HG03280 (cell line): ENCODE measurements at regions not wholly inside any gene's neighbourhood (a gene's known extent, or its start where the extent isn't known, plus 50 kb on each side); places are given as distances from the start of the nearest gene placed in this dataset.

Source experiments
- ATAC-seq: cut with Tn5 transposase; IDR thresholded peaks from one replicate; pipeline ENCODE4 v1.9.1; 2021; ENCODE audit warnings: mild to moderate bottlenecking, moderate library complexity; ENCODE audit not compliant: unreplicated experiment

- ATAC-seq = no peak
Measured at GRCh38 chr3:82942041-82942440, 1180.6 kb upstream of the GBE1 start.

- no peak for ATAC-seq
Measured at GRCh38 chr3:82940124-82940523, 1178.7 kb upstream of the GBE1 start.

GRCh38 chr3:82939491-82940097 is 1178.1 kb upstream of the GBE1 start:
- ATAC-seq = no peak

DNA sequence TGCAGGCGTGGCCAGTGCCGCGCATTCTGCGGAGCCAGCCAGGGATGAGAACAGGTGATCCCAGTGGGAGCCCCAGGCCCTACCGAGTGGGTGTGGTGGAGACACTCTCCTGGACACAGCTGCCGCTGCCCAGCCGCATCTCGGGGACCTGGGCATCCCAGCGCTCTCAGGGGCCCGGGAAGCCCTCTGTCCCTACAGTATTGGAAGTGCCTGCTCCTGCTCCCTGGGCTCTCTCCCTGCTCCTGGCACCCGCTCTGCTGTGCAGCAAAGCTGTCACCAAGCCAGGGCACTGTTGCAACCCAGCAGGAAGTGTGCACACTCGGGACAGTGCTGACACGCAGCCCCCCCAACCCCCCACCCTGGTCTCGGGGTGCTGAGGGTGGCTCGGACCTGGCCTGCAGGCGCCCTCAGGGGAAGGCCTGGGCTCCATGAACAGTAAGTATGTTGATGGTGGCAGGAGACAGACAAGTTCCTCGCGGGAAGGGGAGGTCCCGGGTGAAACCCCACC is 1177.4 kb upstream of the GBE1 start:
- no peak for ATAC-seq

DNA sequence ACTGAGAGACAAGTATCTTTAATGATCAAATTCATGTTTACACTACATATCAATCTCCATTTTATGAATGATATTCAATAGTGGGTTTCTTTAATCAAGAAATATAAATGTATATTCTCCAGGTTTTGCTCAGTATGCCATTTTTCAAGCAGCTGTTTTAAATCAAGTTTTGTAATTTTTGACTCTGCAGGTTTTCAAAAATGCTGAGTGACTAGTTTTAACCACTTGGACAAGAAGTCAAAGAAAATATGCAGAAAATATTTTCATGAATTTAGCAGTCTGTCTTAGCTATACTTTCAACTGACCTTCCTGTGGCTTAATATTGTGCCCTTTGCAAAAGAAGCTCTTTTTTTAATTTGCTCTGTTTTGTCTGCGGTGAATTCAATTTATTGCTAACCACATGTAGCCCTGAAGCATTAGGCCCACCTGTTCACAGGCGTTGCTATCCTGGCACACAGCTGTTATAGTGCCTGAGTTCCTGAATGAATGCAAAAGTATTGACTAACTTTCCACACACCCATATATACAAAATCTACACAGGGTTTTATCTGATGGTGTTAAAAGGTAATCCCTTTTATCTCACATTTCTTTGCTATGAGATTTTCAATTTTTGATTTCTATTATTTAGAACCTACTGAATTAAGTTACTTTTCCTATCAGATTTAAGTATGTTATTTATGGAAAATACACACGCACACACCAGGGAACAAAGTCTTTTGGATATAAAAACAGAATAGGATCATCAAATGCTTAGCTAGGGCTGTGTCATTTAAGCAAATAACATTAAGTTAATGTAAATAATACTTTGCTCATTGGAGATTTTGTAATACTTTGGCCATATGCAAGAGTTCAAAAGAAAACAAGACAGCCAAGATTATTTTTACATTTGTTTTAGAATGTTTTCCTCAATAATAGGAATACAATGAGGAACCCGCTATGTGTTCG is 1166.1 kb upstream of the GBE1 start:
- ATAC-seq = no peak

GRCh38 chr3:82891028-82891427 is 1129.6 kb upstream of the GBE1 start:
- ATAC-seq = no peak

DNA sequence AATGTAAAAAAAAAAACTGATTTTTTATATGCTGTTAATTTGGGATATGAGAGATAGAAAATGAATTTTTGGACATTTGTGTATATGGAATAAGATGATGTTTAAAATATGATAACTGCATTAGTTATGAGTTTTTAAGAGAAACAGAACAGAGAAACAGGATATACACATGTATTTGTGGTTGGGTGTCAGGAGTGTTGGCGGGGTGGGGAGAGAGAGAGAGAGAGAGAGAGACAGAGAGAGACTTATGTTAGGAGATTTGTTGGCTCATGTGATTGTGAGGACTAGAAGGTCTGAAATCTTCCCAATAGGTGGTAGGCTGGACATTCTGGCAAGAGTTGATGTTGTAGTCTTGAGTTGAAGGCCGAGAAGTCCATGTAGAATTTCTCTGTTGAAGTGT is 1121.6 kb upstream of the GBE1 start:
- no peak for ATAC-seq

DNA sequence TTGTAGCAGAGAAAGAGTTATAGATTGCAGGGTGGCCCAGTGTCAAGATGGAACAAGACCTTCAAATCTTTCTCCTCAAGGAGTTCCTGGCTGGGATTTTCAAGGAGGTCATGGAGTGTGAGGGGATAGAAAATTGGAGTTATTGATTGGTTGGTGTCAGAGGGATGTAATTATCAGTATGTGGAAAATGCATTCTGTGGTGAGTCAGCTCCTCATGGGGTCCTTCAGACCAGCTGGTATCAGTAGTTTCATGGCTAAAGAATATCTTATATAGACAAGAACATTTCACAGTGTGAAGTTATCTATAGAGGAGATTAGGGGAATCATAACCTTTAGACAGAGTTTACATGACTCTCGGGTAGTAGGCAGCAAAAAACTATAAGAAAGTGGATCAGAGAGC is 1114.0 kb upstream of the GBE1 start:
- ATAC-seq = no peak

DNA sequence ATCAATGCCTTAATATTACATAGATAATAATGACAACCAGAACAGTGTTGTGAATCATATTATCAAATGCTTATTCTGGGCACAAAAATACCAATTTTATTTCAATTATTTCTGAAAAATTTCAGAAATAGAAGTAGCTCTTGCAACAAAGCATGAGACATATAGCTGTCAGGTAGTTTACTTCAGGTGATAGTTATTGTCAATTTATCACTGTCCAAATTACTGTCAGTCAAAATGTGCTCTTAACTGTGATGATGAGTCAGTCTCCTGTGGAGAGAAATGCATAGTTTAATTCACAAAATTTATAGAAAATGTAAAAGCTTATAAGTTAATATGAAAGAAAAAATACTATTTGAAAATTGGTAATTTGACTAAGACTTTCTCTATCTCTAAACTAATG is 1078.4 kb upstream of the GBE1 start:
- ATAC-seq = no peak

GRCh38 chr3:82834098-82834497 is 1072.7 kb upstream of the GBE1 start:
- ATAC-seq = no peak

GRCh38 chr3:82824491-82824890 is 1063.0 kb upstream of the GBE1 start:
- ATAC-seq = no peak

- ATAC-seq = no peak
Measured at GRCh38 chr3:82816086-82816485, 1054.6 kb upstream of the GBE1 start.

DNA sequence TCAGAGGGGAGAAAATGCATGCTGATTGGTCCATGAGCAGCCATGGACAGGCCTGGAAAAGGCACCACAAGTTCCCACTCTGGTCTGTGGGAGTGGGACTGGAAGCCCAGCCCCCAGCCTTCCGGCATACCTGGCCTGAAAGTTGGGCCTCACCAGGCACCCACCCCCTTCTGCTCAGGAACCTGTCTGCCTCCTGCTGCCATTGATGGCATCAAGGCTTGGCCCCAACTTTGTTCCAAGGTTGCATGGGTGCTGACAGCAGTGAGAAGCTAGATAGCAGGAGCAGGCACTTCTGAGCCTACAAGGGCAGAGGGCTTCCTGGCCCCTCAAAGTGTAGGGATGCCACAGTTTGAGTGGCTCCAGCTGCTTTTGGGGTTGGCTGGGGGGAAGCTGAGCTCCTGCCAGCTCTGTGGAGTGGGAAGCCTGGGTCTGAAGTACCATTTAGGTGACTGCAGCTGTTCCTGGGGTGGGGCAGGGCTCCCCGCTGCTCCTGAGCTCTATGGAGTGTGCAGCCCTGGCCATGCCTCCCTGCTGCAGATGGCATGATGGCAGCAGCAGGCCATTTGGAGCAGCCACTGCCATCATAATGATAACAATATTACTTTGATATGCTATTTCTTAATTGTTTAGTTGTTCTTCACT is 1054.1 kb upstream of the GBE1 start:
- no peak for ATAC-seq

DNA sequence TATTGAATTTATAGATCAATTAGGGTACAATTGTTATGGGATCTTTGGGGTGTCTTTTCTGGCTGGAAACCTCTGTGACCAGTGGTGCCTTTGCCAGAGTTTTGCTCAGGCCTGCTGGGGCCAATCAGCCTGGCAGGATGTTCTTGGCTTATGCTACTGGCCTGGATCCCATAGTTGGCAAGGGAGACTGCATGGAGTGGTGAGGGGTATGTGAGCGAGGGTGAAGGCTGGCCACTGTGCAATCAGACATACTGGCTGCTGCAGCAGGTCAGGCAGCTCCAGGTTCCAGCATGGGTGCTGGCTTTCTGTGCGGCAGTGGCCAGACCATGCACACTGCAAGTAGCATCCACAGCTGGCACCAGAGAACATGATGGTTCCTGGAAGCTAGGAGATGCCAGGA is 1053.2 kb upstream of the GBE1 start:
- ATAC-seq = no peak

GRCh38 chr3:82807781-82808180 is 1046.3 kb upstream of the GBE1 start:
- ATAC-seq = no peak

DNA sequence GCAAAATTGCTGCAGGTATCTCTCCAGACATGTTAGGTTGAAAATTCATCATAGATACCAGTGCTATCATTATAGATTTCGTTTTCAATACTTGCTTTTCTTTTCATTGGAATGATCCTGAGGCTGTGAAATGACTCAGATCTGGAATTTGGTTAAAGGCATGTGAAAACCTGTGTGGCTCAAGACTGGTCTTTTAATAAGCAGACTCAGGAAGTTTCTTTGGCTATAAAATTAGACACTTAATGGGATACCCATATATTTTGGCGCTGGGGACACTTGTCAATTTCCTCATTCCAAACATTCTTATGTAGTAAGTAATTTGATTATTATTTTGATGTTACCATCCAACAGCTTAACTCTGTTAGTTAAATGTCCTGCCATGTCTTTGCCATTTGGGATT is 1041.1 kb upstream of the GBE1 start:
- ATAC-seq = no peak

- ATAC-seq = no peak
Measured at GRCh38 chr3:82800248-82800647, 1038.8 kb upstream of the GBE1 start.

GRCh38 chr3:82796765-82797164 is 1035.3 kb upstream of the GBE1 start:
- ATAC-seq = no peak

GRCh38 chr3:82791241-82791640 is 1029.8 kb upstream of the GBE1 start:
- no peak for ATAC-seq

DNA sequence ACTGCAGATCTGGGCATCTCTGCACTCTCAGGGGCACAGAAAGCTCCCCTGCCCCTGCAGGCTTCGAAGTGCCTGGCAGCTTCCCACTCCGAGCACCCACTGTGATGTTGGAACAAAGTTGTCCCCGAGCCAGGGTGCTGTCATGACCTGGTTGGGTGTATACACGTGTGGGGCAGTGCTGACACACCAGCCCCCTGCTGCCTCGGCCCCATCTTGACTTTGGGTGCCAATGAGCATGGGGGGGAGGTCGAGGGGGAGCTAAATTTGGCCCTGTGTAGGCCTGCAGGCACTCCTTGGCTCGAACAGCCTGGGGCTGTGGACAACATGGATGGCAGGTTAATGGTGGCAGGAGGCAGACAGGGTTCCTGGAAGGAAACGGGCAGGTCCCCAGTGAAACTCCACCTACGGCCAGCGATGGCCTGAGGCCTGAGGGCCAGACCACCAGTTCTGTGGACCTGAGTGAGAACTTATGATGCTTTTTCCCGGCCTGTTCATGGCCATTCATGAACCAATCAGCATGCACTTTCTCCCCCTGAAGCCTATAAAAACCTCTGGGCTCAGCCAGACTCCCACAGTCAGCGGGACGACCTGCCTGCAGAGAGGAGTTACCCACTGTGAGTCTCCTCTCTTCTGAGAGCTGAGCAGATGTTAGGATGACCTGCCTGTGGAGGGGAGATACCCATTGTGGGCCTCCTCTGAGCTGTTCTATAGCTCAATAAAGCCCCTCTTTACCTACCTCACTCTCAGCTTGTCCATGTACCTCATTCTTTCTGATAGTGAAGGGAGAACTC is 1029.1 kb upstream of the GBE1 start:
- ATAC-seq = no peak

GRCh38 chr3:82783194-82783593 is 1021.7 kb upstream of the GBE1 start:
- no peak for ATAC-seq
